HL-60 (cell line): ENCODE measurements at regions not wholly inside any gene's neighbourhood (a gene's known extent, or its start where the extent isn't known, plus 50 kb on each side); places are given as distances from the start of the nearest gene placed in this dataset.

Source experiments
- GABPA ChIP-seq: IDR thresholded peaks from 2 replicates; pipeline ENCODE4 v1.6.1; 2012; ENCODE audit warnings: low read depth
- POLR2AphosphoS5 ChIP-seq: IDR thresholded peaks from 2 replicates; pipeline ENCODE4 v1.6.1; 2012; ENCODE audit warnings: low read depth
- TF ChIP-seq, protein P1 (sequence below): IDR thresholded peaks from one replicate; pipeline ENCODE4 v1.5.1; 2011; ENCODE audit warnings: low read length, control low read depth, inconsistent platforms; ENCODE audit not compliant: insufficient read depth
- TF ChIP-seq, protein P2 (sequence below): IDR thresholded peaks from 2 replicates; pipeline ENCODE4 v1.6.1; 2012; ENCODE audit warnings: low read depth; ENCODE audit not compliant: insufficient replicate concordance

DNA sequence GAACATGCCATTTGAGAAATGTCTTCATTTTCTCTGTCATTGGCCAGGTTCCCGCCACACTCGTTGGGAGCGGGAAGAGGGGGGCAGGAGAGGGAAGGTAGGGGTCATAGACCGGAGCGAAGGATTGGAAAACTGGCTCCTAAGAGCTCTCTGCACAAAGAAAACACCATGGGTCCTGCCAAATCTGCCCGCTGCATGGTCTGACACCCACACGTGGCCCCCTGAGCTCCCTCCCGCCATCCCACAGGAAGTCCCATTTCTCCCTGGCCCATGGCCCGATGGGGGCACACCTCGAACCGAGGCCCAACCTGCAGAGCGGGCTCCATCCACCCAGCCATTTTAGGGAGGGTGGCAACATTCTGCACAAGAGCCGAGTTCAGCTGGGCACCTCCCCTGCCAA lies 159.6 kb downstream of the SALL1 start:
- TF ChIP-seq, protein P1, sequence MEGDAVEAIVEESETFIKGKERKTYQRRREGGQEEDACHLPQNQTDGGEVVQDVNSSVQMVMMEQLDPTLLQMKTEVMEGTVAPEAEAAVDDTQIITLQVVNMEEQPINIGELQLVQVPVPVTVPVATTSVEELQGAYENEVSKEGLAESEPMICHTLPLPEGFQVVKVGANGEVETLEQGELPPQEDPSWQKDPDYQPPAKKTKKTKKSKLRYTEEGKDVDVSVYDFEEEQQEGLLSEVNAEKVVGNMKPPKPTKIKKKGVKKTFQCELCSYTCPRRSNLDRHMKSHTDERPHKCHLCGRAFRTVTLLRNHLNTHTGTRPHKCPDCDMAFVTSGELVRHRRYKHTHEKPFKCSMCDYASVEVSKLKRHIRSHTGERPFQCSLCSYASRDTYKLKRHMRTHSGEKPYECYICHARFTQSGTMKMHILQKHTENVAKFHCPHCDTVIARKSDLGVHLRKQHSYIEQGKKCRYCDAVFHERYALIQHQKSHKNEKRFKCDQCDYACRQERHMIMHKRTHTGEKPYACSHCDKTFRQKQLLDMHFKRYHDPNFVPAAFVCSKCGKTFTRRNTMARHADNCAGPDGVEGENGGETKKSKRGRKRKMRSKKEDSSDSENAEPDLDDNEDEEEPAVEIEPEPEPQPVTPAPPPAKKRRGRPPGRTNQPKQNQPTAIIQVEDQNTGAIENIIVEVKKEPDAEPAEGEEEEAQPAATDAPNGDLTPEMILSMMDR, result no peak
- TF ChIP-seq, protein P2, sequence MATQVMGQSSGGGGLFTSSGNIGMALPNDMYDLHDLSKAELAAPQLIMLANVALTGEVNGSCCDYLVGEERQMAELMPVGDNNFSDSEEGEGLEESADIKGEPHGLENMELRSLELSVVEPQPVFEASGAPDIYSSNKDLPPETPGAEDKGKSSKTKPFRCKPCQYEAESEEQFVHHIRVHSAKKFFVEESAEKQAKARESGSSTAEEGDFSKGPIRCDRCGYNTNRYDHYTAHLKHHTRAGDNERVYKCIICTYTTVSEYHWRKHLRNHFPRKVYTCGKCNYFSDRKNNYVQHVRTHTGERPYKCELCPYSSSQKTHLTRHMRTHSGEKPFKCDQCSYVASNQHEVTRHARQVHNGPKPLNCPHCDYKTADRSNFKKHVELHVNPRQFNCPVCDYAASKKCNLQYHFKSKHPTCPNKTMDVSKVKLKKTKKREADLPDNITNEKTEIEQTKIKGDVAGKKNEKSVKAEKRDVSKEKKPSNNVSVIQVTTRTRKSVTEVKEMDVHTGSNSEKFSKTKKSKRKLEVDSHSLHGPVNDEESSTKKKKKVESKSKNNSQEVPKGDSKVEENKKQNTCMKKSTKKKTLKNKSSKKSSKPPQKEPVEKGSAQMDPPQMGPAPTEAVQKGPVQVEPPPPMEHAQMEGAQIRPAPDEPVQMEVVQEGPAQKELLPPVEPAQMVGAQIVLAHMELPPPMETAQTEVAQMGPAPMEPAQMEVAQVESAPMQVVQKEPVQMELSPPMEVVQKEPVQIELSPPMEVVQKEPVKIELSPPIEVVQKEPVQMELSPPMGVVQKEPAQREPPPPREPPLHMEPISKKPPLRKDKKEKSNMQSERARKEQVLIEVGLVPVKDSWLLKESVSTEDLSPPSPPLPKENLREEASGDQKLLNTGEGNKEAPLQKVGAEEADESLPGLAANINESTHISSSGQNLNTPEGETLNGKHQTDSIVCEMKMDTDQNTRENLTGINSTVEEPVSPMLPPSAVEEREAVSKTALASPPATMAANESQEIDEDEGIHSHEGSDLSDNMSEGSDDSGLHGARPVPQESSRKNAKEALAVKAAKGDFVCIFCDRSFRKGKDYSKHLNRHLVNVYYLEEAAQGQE, result no peak
- TF ChIP-seq GABPA (no peak), POLR2AphosphoS5 (no peak)
